ENCODE measurements at regions not wholly inside any gene's neighbourhood (a gene's known extent, or its start where the extent isn't known, plus 50 kb on each side); places are given as distances from the start of the nearest gene placed in this dataset.

- no peak overlapping the region for H3K4me3 ChIP-seq (ENCODE audit: low read depth, low read length)
- in situ Hi-C loops (cut with HindIII; ENCODE audit: low sequenced_read_pairs), result no loop called here
Observed at GRCh38 chr16:65480281-65481091, 358.6 kb upstream of the CDH11 start.

GRCh38 chr16:65476448-65476955 is 354.6 kb upstream of the CDH11 start:
- in situ Hi-C loops (cut with HindIII; ENCODE audit: low sequenced_read_pairs), result no loop called here
- TF ChIP-seq CTCF (IDR thresholded peaks at IDR 0.05; ENCODE audit: low read depth, low read length, missing control alignments), result no peak
- no peak overlapping the region for H3K4me3 ChIP-seq (ENCODE audit: low read depth, low read length)
- no peak for DNase-seq (ENCODE audit: low read depth)

More at GRCh38 chr16:65480281-65481091, 358.6 kb upstream of the CDH11 start:
- no peak for TF ChIP-seq CTCF (IDR thresholded peaks at IDR 0.05; ENCODE audit: low read depth, low read length, missing control alignments)
- no peak for DNase-seq (ENCODE audit: low read depth)

GRCh38 chr16:65473699-65474098 is 351.8 kb upstream of the CDH11 start:
- in situ Hi-C loops (cut with HindIII; ENCODE audit: low sequenced_read_pairs), result no loop called here
- H3K4me3 ChIP-seq (ENCODE audit: low read depth, low read length), result no peak overlapping the region
- TF ChIP-seq CTCF (IDR thresholded peaks at IDR 0.05; ENCODE audit: low read depth, low read length, missing control alignments), result no peak
- DNase-seq (ENCODE audit: low read depth), result no peak

- DNase-seq (ENCODE audit: low read depth), result no peak
- in situ Hi-C loops (cut with HindIII; ENCODE audit: low sequenced_read_pairs), result no loop called here
- no peak for TF ChIP-seq CTCF (IDR thresholded peaks at IDR 0.05; ENCODE audit: low read depth, low read length, missing control alignments)
- H3K4me3 ChIP-seq (ENCODE audit: low read depth, low read length), result no peak overlapping the region
Observed at GRCh38 chr16:65469116-65469515, 347.3 kb upstream of the CDH11 start.

- TF ChIP-seq CTCF (IDR thresholded peaks at IDR 0.05; ENCODE audit: low read depth, low read length, missing control alignments), result no peak
- DNase-seq (ENCODE audit: low read depth), result no peak
- H3K4me3 ChIP-seq (ENCODE audit: low read depth, low read length), result no peak overlapping the region
- in situ Hi-C loops (cut with HindIII; ENCODE audit: low sequenced_read_pairs), result no loop called here
Observed at GRCh38 chr16:65468133-65468532, 346.3 kb upstream of the CDH11 start.

- no peak for TF ChIP-seq CTCF (IDR thresholded peaks at IDR 0.05; ENCODE audit: low read depth, low read length, missing control alignments)
- H3K4me3 ChIP-seq (ENCODE audit: low read depth, low read length), result no peak overlapping the region
- in situ Hi-C loops (cut with HindIII; ENCODE audit: low sequenced_read_pairs), result no loop called here
- no peak for DNase-seq (ENCODE audit: low read depth)
Observed at GRCh38 chr16:65463652-65464260, 341.9 kb upstream of the CDH11 start.

Measured in astrocyte of the cerebellum (primary cell).